ENCODE measurements at regions not wholly inside any gene's neighbourhood (a gene's known extent, or its start where the extent isn't known, plus 50 kb on each side); places are given as distances from the start of the nearest gene placed in this dataset.
"Not testable (repeated sequence)": the region's sequence is repeated elsewhere in the genome, so short reads cannot be mapped to it uniquely, and the experiment has no call there.

DNA sequence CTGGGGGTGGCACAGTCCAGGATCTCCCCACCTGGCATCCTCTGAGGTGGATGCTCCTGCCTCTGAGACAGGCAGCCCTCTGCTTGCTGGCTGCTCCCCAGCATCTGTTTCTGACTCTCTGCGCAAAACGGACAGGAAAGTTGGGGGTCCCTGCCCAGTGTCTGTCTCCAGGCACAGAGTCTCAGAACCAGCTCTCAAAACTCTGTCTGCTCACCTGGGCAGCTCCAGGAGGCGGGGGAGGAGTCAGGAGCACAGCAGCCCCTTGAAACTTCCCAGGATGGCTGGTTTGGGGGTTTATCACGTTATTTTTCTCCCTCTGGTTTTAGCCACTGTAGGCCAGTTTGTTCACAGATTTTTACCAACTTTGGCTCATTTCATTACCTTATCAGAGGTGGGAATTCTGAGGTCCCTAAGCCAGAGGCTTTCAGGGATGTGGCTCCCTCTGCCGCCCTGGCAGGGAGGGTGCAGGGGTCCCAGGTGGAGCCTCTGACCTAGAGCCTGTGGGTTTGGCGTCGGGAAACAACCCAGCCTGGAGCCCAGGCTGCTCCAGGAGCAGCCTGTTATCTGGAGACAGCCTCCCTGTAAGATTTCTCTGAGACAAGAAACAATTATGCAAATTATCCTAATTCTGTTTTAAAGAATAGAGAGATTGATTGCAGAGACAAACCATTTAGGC, 334.1 kb downstream of the CACNA1B start:
- H3K36me3 ChIP-seq (ENCODE audit: control insufficient read depth in 1 of 2, insufficient read depth in 2 of 2, low read length in 2 of 2); H4K20me1 ChIP-seq (ENCODE audit: insufficient read depth); H3K79me2 ChIP-seq (ENCODE audit: insufficient read depth, low read length); POLR2A ChIA-PET; H3K27me3 ChIP-seq (ENCODE audit: insufficient read depth, low read length); H3K9me3 ChIP-seq (ENCODE audit: control insufficient read depth in 1 of 2, insufficient read depth in 1 of 2, low read depth in 1 of 2, low read length in 2 of 2); DNase-seq (ENCODE audit: low read depth, low spot score); BruUV-seq (replicated peaks); H3K4me1 ChIP-seq (ENCODE audit: control insufficient read depth in 1 of 2, insufficient read depth in 2 of 2, low read length in 2 of 2); H3K4me2 ChIP-seq (ENCODE audit: low read length); H3K4me3 ChIP-seq (replicated peaks in 1 of 2; ENCODE audit: low read depth in 1 of 2, low read length in 2 of 2); H3K27ac ChIP-seq (ENCODE audit: low read depth, low read length); intact Hi-C loops (cut with micrococcal nuclease); H3K9ac ChIP-seq (ENCODE audit: low read length); H3K9me2 ChIP-seq (ENCODE audit: insufficient read depth); CTCF ChIA-PET; RAD21 ChIA-PET (ENCODE audit: low non-redundant PET in 1 of 2, low total read pairs in 2 of 2, uncharacterized antibody in 2 of 2, unreplicated experiment in 2 of 2); H2AFZ ChIP-seq (ENCODE audit: low read depth, low read length, poor library complexity, severe bottlenecking): not testable (repeated sequence)
- peak; percentile 45 for TF ChIP-seq RAD21 (IDR thresholded peaks at IDR 0.05; ENCODE audit: low read depth)
- TF ChIP-seq, protein P1, sequence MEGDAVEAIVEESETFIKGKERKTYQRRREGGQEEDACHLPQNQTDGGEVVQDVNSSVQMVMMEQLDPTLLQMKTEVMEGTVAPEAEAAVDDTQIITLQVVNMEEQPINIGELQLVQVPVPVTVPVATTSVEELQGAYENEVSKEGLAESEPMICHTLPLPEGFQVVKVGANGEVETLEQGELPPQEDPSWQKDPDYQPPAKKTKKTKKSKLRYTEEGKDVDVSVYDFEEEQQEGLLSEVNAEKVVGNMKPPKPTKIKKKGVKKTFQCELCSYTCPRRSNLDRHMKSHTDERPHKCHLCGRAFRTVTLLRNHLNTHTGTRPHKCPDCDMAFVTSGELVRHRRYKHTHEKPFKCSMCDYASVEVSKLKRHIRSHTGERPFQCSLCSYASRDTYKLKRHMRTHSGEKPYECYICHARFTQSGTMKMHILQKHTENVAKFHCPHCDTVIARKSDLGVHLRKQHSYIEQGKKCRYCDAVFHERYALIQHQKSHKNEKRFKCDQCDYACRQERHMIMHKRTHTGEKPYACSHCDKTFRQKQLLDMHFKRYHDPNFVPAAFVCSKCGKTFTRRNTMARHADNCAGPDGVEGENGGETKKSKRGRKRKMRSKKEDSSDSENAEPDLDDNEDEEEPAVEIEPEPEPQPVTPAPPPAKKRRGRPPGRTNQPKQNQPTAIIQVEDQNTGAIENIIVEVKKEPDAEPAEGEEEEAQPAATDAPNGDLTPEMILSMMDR (IDR thresholded peaks at IDR 0.05 in 2 of 3, conservative IDR thresholded peaks at IDR 0.05 in 1 of 3; ENCODE audit: borderline replicate concordance in 1 of 3, insufficient read depth in 1 of 3, low read depth in 2 of 3, low read length in 2 of 3) = peak; percentile 32 to 43 (median 43); a peak in 4 of 6 replicates
- ATAC-seq = peak; percentile 98

DNA sequence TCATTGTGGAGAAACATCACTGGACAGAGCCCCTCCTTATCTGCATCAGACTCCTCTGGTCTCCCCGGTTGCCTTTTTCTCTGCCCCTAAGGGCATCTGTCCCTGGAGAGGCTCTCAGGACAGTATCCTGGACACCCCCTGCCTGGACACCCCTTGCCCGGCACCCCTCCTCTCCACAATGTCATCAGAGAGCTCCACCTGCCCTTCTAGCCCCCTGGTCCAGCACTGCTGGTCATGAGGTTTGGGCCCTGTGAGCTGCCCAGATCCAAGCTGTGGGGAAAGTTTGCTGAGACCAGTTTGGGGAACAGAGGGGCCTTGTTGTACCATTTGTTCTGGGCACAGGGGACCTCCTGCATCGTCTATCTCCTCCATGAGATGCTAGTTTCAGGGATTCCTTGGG, 335.2 kb downstream of the CACNA1B start:
- H3K79me2 ChIP-seq (ENCODE audit: insufficient read depth, low read length); H3K27ac ChIP-seq (ENCODE audit: low read depth, low read length); H3K4me3 ChIP-seq (replicated peaks in 1 of 2; ENCODE audit: low read depth in 1 of 2, low read length in 2 of 2); H3K9ac ChIP-seq (ENCODE audit: low read length); ATAC-seq; H3K9me3 ChIP-seq (ENCODE audit: control insufficient read depth in 1 of 2, insufficient read depth in 1 of 2, low read depth in 1 of 2, low read length in 2 of 2); H3K4me2 ChIP-seq (ENCODE audit: low read length); H4K20me1 ChIP-seq (ENCODE audit: insufficient read depth); intact Hi-C loops (cut with micrococcal nuclease); H2AFZ ChIP-seq (ENCODE audit: low read depth, low read length, poor library complexity, severe bottlenecking); H3K9me2 ChIP-seq (ENCODE audit: insufficient read depth); H3K36me3 ChIP-seq (ENCODE audit: control insufficient read depth in 1 of 2, insufficient read depth in 2 of 2, low read length in 2 of 2); BruUV-seq (replicated peaks); RAD21 ChIA-PET (ENCODE audit: low non-redundant PET in 1 of 2, low total read pairs in 2 of 2, uncharacterized antibody in 2 of 2, unreplicated experiment in 2 of 2); CTCF ChIA-PET; POLR2A ChIA-PET; H3K4me1 ChIP-seq (ENCODE audit: control insufficient read depth in 1 of 2, insufficient read depth in 2 of 2, low read length in 2 of 2); H3K27me3 ChIP-seq (ENCODE audit: insufficient read depth, low read length); DNase-seq (ENCODE audit: low read depth, low spot score): not testable (repeated sequence)

DNA sequence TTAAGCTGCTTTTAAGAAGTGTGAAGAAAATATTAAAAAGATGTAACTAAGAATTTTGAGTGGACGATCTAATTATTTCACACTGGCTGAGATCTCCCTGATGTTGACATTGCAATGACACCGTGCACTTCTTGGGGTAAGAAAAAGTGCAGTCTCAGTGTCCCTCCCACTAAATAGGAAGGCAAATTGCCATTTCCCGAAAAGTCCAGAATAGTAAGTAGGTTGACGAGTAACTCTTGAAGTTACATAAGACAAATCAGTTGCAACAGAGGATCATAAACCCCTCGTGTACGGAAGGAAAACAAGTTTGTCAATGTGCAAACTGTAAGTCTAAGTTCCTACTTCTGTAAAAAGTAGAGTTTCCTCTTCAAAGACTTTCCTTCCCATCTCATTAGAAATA, 336.2 kb downstream of the CACNA1B start:
- H3K4me3 ChIP-seq (replicated peaks in 1 of 2; ENCODE audit: low read depth in 1 of 2, low read length in 2 of 2); intact Hi-C loops (cut with micrococcal nuclease); H3K9me3 ChIP-seq (ENCODE audit: control insufficient read depth in 1 of 2, insufficient read depth in 1 of 2, low read depth in 1 of 2, low read length in 2 of 2); H3K4me2 ChIP-seq (ENCODE audit: low read length); BruUV-seq (replicated peaks); H2AFZ ChIP-seq (ENCODE audit: low read depth, low read length, poor library complexity, severe bottlenecking); H3K9me2 ChIP-seq (ENCODE audit: insufficient read depth); H3K36me3 ChIP-seq (ENCODE audit: control insufficient read depth in 1 of 2, insufficient read depth in 2 of 2, low read length in 2 of 2); H3K79me2 ChIP-seq (ENCODE audit: insufficient read depth, low read length); ATAC-seq; CTCF ChIA-PET; H3K4me1 ChIP-seq (ENCODE audit: control insufficient read depth in 1 of 2, insufficient read depth in 2 of 2, low read length in 2 of 2); DNase-seq (ENCODE audit: low read depth, low spot score); H3K27ac ChIP-seq (ENCODE audit: low read depth, low read length); H4K20me1 ChIP-seq (ENCODE audit: insufficient read depth); H3K27me3 ChIP-seq (ENCODE audit: insufficient read depth, low read length); RAD21 ChIA-PET (ENCODE audit: low non-redundant PET in 1 of 2, low total read pairs in 2 of 2, uncharacterized antibody in 2 of 2, unreplicated experiment in 2 of 2); H3K9ac ChIP-seq (ENCODE audit: low read length); POLR2A ChIA-PET: not testable (repeated sequence)

DNA sequence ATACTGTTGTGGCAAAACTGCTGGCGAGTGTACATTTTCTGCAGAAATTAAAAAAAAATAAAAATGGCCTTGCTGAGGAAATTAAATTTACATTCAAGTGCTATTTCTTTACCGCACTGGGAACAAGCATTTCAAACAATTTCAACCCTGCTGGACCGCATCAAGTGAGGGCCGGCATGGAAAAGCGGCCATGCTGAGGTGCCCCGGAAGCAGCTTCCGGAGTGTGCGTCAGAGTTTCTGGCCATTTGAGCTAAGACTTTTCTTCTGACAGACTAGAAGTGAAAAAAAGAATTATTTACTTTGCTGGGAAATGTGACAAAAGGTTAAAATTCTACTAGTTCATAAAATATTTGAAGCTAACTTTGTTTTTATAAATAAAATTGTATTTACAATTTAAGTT, 337.0 kb downstream of the CACNA1B start:
- H3K9ac ChIP-seq (ENCODE audit: low read length); H3K79me2 ChIP-seq (ENCODE audit: insufficient read depth, low read length); BruUV-seq (replicated peaks); RAD21 ChIA-PET (ENCODE audit: low non-redundant PET in 1 of 2, low total read pairs in 2 of 2, uncharacterized antibody in 2 of 2, unreplicated experiment in 2 of 2); H3K9me2 ChIP-seq (ENCODE audit: insufficient read depth); CTCF ChIA-PET; DNase-seq (ENCODE audit: low read depth, low spot score); H3K27ac ChIP-seq (ENCODE audit: low read depth, low read length); H3K4me2 ChIP-seq (ENCODE audit: low read length); H3K4me1 ChIP-seq (ENCODE audit: control insufficient read depth in 1 of 2, insufficient read depth in 2 of 2, low read length in 2 of 2); intact Hi-C loops (cut with micrococcal nuclease); H3K4me3 ChIP-seq (replicated peaks in 1 of 2; ENCODE audit: low read depth in 1 of 2, low read length in 2 of 2); H4K20me1 ChIP-seq (ENCODE audit: insufficient read depth); H3K9me3 ChIP-seq (ENCODE audit: control insufficient read depth in 1 of 2, insufficient read depth in 1 of 2, low read depth in 1 of 2, low read length in 2 of 2); H3K36me3 ChIP-seq (ENCODE audit: control insufficient read depth in 1 of 2, insufficient read depth in 2 of 2, low read length in 2 of 2); H2AFZ ChIP-seq (ENCODE audit: low read depth, low read length, poor library complexity, severe bottlenecking); POLR2A ChIA-PET; H3K27me3 ChIP-seq (ENCODE audit: insufficient read depth, low read length); ATAC-seq: not testable (repeated sequence)
